ENCODE measurements at regions not wholly inside any gene's neighbourhood (a gene's known extent, or its start where the extent isn't known, plus 50 kb on each side); places are given as distances from the start of the nearest gene placed in this dataset.
A peak's percentile ranks its signal among the peaks of the same experiment; 100 is the strongest.
"Not testable (repeated sequence)": the region's sequence is repeated elsewhere in the genome, so short reads cannot be mapped to it uniquely, and the experiment has no call there.

GRCh38 chr7:39786440-39786839, 163.1 kb downstream of the RALA start:
- TF ChIP-seq REST (IDR thresholded peaks at IDR 0.05; ENCODE audit: insufficient read depth in 1 of 2, low read depth in 2 of 2, low read length in 1 of 2) = peak; percentile 62 to 74; a peak in 3 of 4 replicates
- H3K36me3 ChIP-seq (ENCODE audit: control insufficient read depth, insufficient read depth, low read length); CTCF ChIA-PET; H3K4me1 ChIP-seq (ENCODE audit: control insufficient read depth, insufficient read depth, low read length); H3K27me3 ChIP-seq (ENCODE audit: control insufficient read depth, insufficient read depth, low read length); H3K4me3 ChIP-seq (ENCODE audit: low read depth in 2 of 2, low read length in 2 of 2); BruUV-seq (replicated peaks); POLR2A ChIA-PET; H3K27ac ChIP-seq (ENCODE audit: low read length); H3K9me3 ChIP-seq (ENCODE audit: control insufficient read depth, insufficient read depth, low read depth, low read length); ATAC-seq; DNase-seq (ENCODE audit: low read depth, low spot score); intact Hi-C loops (cut with micrococcal nuclease; ENCODE audit: unreplicated experiment); in situ Hi-C loops (cut with HindIII; ENCODE audit: low pct_unique_long_range_greater_than_20kb, low sequenced_read_pairs): not testable (repeated sequence)

GRCh38 chr7:39791035-39791434, 159.0 kb upstream of the CDK13 start:
- BruUV-seq (replicated peaks); H3K9me3 ChIP-seq (ENCODE audit: control insufficient read depth, insufficient read depth, low read depth, low read length); H3K27ac ChIP-seq (ENCODE audit: low read length); DNase-seq (ENCODE audit: low read depth, low spot score); POLR2A ChIA-PET; intact Hi-C loops (cut with micrococcal nuclease; ENCODE audit: unreplicated experiment); in situ Hi-C loops (cut with HindIII; ENCODE audit: low pct_unique_long_range_greater_than_20kb, low sequenced_read_pairs); H3K4me3 ChIP-seq (ENCODE audit: low read depth in 2 of 2, low read length in 2 of 2); CTCF ChIA-PET; H3K4me1 ChIP-seq (ENCODE audit: control insufficient read depth, insufficient read depth, low read length); H3K36me3 ChIP-seq (ENCODE audit: control insufficient read depth, insufficient read depth, low read length); ATAC-seq; H3K27me3 ChIP-seq (ENCODE audit: control insufficient read depth, insufficient read depth, low read length): not testable (repeated sequence)
- TF ChIP-seq CTCF (IDR thresholded peaks at IDR 0.05) = peak; percentile 16

- H3K4me1 ChIP-seq (ENCODE audit: control insufficient read depth, insufficient read depth, low read length); H3K27ac ChIP-seq (ENCODE audit: low read length); DNase-seq (ENCODE audit: low read depth, low spot score); ATAC-seq; BruUV-seq (replicated peaks); H3K9me3 ChIP-seq (ENCODE audit: control insufficient read depth, insufficient read depth, low read depth, low read length); in situ Hi-C loops (cut with HindIII; ENCODE audit: low pct_unique_long_range_greater_than_20kb, low sequenced_read_pairs); POLR2A ChIA-PET; intact Hi-C loops (cut with micrococcal nuclease; ENCODE audit: unreplicated experiment); H3K27me3 ChIP-seq (ENCODE audit: control insufficient read depth, insufficient read depth, low read length); H3K4me3 ChIP-seq (ENCODE audit: low read depth in 2 of 2, low read length in 2 of 2); H3K36me3 ChIP-seq (ENCODE audit: control insufficient read depth, insufficient read depth, low read length): not testable (repeated sequence)
- CTCF ChIA-PET = interaction anchor here (1.5 kb wide), 1 partner anchor 212 kb away, joined by 3 read pairs; no protein-coding TSS in a partner anchor
- TF ChIP-seq CTCF (IDR thresholded peaks at IDR 0.05) = peak; percentile 40
Measured at GRCh38 chr7:39791911-39792310, 158.1 kb upstream of the CDK13 start.

GRCh38 chr7:39793026-39793425, 157.0 kb upstream of the CDK13 start:
- H3K4me3 ChIP-seq (ENCODE audit: low read depth in 2 of 2, low read length in 2 of 2); H3K27me3 ChIP-seq (ENCODE audit: control insufficient read depth, insufficient read depth, low read length); H3K9me3 ChIP-seq (ENCODE audit: control insufficient read depth, insufficient read depth, low read depth, low read length); H3K36me3 ChIP-seq (ENCODE audit: control insufficient read depth, insufficient read depth, low read length); intact Hi-C loops (cut with micrococcal nuclease; ENCODE audit: unreplicated experiment); CTCF ChIA-PET; in situ Hi-C loops (cut with HindIII; ENCODE audit: low pct_unique_long_range_greater_than_20kb, low sequenced_read_pairs); ATAC-seq; BruUV-seq (replicated peaks); POLR2A ChIA-PET; DNase-seq (ENCODE audit: low read depth, low spot score); H3K4me1 ChIP-seq (ENCODE audit: control insufficient read depth, insufficient read depth, low read length); H3K27ac ChIP-seq (ENCODE audit: low read length): not testable (repeated sequence)

GRCh38 chr7:39793851-39794250, 156.2 kb upstream of the CDK13 start:
- intact Hi-C loops (cut with micrococcal nuclease; ENCODE audit: unreplicated experiment) = not testable (repeated sequence)

More at GRCh38 chr7:39793851-39794250, 156.2 kb upstream of the CDK13 start:
- DNase-seq (ENCODE audit: low read depth, low spot score); CTCF ChIA-PET; H3K9me3 ChIP-seq (ENCODE audit: control insufficient read depth, insufficient read depth, low read depth, low read length); H3K36me3 ChIP-seq (ENCODE audit: control insufficient read depth, insufficient read depth, low read length); POLR2A ChIA-PET; H3K27me3 ChIP-seq (ENCODE audit: control insufficient read depth, insufficient read depth, low read length); H3K4me3 ChIP-seq (ENCODE audit: low read depth in 2 of 2, low read length in 2 of 2); BruUV-seq (replicated peaks); ATAC-seq; H3K27ac ChIP-seq (ENCODE audit: low read length); in situ Hi-C loops (cut with HindIII; ENCODE audit: low pct_unique_long_range_greater_than_20kb, low sequenced_read_pairs); H3K4me1 ChIP-seq (ENCODE audit: control insufficient read depth, insufficient read depth, low read length): not testable (repeated sequence)

All from Panc1 (cell line).